Astrocyte of the hippocampus (primary cell): ENCODE measurements at regions not wholly inside any gene's neighbourhood (a gene's known extent, or its start where the extent isn't known, plus 50 kb on each side); places are given as distances from the start of the nearest gene placed in this dataset.
A peak's percentile ranks its signal among the peaks of the same experiment; 100 is the strongest.

ENCODE experiments used
- DNase-seq: peaks from one replicate; pipeline ENCODE4 v3.0.0; 2011; ENCODE audit warnings: low read depth, low spot score

DNA sequence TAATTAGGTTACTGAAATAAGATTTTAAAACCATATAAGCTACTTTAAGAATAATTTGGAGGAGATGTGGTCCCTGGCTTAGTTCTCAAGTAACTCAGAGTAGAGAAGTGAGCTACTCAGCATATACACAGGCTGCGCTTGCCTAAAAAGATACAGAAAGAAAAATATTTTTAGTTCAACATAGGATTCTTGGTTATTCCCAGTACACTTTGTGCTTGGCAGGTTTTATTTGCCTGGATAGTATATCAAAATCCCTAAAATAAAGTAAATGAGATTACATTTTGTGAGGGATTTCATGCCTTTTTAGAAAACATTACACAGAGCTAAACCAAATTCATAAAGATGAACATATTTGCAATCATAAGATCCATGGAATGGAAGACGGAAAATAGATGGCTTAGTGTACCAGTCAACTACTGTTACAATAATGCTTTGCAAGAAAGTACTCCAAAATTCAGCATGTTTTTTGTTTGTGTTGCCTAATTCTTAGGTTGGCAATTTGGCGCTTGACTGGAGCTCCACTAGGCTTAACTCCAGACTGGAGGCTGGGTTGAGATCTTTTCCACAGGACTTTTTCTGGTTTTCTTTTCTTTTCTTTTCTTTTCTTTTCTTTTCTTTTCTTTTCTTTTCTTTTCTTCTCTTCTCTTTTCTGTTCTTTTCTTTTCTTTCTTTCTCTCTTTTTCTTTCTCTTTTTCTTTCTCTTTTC, 600.5 kb upstream of the SYT4 start:
- DNase-seq, result no peak

GRCh38 chr18:43879415-43879814, 602.1 kb upstream of the SYT4 start:
- DNase-seq, result no peak

DNA sequence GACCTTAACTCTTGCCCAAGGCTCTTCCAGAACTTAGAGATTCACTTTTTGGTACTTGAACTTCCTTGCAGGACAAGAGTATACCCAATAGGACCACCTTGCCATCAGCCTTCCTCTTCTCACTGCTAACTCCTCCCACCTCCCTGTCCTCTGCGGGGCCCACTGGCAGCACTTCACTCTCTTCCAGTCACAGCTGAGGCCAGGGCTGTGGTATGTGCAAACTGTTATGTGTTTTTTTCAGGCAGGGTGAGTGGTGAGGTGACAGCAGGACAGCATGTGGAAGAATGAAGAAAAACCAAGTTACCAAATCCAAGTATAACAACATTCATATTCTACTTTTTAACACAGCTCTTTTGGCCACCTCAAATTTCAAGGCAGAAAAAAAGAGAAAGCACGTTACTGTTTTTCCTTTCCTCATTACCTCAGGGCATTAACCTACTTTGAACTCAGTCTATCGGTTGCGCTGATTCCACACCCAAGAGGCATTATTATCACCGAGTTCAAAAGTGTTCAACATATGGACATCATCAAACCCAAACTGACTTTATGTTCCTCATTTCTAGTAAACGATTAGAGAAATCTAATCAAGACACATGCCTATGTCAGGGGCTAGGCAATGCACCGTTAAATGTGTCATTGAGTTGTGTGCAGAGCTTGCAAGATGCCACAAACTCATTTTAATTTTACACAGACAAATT, 605.2 kb upstream of the SYT4 start:
- DNase-seq, result no peak

GRCh38 chr18:43883886-43884285, 606.6 kb upstream of the SYT4 start:
- DNase-seq, result no peak

GRCh38 chr18:43886341-43886740, 609.1 kb upstream of the SYT4 start:
- DNase-seq, result no peak

GRCh38 chr18:43887491-43887890, 610.2 kb upstream of the SYT4 start:
- no peak for DNase-seq

DNA sequence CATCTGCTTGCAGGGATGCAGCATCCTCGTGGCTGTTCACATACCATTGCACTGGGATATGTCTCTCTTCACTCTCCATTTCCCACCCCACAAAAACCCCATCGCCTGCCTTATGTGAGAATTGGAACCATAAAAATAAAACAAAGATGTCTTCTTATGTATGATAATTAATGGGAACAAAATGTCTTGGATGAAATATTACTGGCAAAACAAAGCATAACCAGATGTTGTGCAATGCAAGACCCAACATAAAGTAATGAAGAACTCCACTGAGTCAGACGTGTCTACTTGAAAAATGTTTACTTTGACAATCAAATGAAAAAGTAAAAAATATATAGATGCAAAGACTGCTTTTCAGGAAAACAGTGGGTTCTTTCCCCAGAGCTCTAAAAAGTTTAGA, 611.3 kb upstream of the SYT4 start:
- DNase-seq, result no peak

GRCh38 chr18:43893001-43893637, 615.8 kb upstream of the SYT4 start:
- DNase-seq, result peak; percentile 76

- no peak for DNase-seq
Observed at GRCh38 chr18:43904209-43904837, 627.0 kb upstream of the SYT4 start.

DNA sequence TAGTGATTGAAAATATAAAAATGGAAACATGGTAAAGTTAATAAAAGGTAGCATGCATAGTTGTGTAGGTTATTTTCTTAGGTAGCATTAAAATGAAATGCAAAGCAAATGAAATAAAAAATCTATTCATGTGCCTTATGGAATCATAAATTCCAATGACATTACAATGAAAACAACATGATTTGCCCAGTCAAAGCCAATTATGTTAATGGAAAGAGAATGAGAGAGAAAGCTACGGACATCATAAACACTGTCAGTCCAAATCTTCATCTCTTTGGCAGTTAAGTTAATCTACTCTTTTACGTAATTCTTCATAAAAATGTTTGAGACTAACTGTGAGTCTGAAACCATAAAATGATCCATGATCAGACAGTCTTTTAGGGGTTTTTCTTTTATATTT, 636.7 kb upstream of the SYT4 start:
- DNase-seq, result no peak

DNA sequence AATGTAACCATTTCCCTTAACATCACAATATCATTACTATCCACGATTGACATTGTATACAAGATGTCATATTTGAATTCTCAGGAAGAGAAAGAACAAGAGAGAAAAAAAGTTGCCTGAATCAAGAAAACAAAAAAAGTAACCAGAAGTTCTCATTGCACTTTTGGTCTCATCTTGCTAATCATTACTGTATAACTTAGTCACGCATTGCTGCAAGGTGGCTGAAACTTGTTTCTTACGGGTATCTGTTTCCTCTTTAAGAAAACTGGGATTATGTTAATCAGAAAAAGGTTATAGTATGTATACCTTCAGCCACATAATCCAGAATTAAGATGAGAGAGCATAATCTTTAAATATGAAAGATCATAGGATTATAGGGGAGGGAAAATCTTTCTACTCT, 639.7 kb upstream of the SYT4 start:
- DNase-seq, result no peak

- no peak for DNase-seq
Observed at GRCh38 chr18:43917520-43917919, 640.2 kb upstream of the SYT4 start.

DNA sequence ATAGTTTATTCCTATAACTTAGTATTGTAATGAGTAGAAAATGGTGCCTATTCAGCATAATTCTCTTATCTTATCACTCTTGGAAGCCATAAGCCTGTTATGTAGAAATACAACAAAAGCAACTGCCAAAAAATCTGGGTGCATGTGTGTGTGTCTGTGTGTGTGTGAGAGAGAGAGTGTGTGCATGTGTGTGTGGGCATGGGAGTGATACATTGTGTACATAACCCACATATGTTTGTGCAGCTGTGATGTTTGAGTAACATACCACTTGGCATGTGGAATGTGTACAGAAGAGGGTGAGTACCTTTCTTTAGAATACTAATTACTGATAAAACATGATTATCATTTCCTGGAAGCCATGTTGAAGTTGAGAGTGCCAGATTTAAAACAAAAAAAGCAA, 642.3 kb upstream of the SYT4 start:
- DNase-seq, result peak; percentile 27

DNA sequence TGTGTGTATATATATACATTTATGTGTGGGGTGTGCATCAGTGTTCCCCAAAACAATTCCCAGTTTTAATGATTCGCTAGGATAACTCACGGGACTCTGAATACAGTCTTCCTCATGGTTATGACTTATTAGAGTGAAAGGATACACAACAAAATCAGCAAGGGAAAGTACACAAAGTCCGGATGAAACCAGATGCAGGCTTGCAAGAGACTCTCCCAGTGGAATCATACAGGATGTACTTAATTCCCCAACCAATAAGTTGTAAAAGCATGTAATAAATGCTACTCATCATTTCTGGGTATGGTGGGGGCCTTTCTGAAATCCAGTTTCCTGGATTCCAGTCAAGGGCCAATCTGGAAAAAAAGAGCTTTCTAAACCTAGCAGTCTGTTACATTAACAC, 654.1 kb upstream of the SYT4 start:
- DNase-seq, result no peak

GRCh38 chr18:43932140-43932539, 654.9 kb upstream of the SYT4 start:
- no peak for DNase-seq

DNA sequence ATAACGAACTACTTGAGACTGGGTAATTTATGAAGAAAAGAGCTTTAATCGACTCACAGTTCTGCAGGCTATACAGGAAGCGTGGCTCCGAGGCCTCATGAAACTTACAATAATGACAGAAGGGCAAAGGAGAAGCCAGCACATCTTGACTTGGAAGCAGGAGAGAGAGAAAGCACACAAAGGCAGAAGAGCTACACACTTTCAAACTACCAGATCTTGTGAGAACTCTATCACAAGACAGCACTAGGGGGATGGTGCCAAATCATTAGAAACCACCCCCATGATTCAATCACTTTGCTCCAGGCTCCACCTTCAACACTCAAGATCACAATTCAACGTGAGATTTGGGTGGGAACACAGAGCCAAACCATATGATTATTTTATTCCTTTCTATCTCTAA, 655.9 kb upstream of the SYT4 start:
- no peak for DNase-seq

- DNase-seq, result no peak
Observed at GRCh38 chr18:43934322-43934721, 657.0 kb upstream of the SYT4 start.

GRCh38 chr18:43934781-43935471, 657.6 kb upstream of the SYT4 start:
- peak; percentile 22 for DNase-seq

DNA sequence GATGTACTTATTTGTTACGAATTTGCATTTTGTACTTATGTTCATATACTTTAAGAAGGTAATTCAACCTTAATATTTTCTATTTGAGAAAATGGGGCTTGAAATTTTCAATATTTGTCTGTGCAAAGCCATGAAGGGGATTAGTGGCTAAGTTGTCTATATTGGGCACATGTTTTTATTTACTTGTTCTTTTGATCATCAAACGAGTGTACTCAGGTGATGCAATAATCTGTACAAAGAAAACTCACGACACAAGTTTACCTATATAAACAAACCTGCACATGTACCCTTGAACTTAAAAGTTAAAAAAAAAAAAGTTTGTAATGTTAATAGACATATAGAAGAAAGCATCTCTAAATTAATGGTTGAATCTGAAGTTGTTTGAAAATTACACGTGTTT, 658.9 kb upstream of the SYT4 start:
- DNase-seq, result no peak

DNA sequence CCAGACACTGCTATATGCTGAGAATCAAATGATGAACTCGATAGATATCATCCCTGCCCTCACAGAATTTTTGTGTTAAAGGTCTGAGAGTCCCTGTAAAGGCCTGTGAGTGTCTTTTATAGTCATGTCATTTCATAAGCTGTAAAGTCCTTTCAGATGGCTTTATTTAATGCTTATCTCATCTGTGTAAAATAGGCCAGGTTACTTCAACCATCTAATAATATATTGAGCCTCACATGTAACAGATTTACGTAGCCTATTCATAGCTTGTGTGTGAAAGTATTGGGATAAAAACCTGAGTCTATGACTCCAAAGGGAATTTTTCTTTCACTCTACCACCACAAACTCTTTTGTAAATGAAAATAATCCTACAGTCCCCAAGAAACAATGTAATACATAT, 672.0 kb upstream of the SYT4 start:
- DNase-seq, result no peak

DNA sequence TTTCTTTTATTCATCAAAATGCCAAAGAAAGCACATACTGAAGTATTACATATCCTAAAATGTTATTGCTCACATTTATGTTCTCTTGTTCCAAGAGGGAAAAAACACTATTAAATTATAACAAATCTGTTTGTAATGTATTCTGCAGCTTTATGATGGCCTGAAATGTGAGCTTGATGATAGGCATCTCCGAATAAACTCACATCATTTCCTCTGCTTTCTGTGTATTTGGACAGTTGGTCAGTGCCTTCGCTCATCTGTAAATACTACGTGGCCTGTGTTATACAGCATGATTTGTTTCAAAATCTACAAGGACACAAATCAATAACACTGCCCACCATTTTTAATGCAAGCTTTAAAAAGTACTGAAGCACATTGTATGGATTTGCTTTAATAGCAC, 672.8 kb upstream of the SYT4 start:
- DNase-seq, result no peak

DNA sequence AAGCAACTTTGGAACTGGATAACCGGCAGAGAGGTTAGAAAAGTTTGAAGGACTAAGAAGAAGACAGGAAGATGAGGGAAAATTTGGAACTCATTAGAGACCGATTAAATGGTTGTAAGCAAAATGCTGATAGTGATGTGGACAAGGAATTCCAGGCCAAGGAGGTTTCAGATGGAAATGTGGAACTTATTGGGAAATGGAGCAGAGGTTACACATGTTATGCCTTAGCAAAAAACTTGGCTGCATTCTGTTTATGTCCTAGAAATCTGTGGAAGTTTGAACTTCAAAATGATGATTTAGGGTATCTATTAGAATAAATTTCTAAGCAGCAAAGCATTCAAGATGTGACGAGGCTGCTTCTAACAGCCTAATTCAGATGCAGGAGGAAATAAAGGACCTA, 675.1 kb upstream of the SYT4 start:
- DNase-seq, result no peak
